AG09319 (cell line): ENCODE measurements at regions not wholly inside any gene's neighbourhood (a gene's known extent, or its start where the extent isn't known, plus 50 kb on each side); places are given as distances from the start of the nearest gene placed in this dataset.

Experiments
- DNase-seq: peaks from one replicate; pipeline ENCODE4 v3.0.0-alpha.2; 2010; ENCODE audit warnings: low read depth; ENCODE audit errors: extremely low read depth
- TF ChIP-seq, protein P1 (sequence below): IDR thresholded peaks from 2 replicates; pipeline ENCODE4 v1.5.1; 2011; ENCODE audit warnings: low read depth, mild to moderate bottlenecking, inconsistent platforms, low read length, moderate library complexity

DNA sequence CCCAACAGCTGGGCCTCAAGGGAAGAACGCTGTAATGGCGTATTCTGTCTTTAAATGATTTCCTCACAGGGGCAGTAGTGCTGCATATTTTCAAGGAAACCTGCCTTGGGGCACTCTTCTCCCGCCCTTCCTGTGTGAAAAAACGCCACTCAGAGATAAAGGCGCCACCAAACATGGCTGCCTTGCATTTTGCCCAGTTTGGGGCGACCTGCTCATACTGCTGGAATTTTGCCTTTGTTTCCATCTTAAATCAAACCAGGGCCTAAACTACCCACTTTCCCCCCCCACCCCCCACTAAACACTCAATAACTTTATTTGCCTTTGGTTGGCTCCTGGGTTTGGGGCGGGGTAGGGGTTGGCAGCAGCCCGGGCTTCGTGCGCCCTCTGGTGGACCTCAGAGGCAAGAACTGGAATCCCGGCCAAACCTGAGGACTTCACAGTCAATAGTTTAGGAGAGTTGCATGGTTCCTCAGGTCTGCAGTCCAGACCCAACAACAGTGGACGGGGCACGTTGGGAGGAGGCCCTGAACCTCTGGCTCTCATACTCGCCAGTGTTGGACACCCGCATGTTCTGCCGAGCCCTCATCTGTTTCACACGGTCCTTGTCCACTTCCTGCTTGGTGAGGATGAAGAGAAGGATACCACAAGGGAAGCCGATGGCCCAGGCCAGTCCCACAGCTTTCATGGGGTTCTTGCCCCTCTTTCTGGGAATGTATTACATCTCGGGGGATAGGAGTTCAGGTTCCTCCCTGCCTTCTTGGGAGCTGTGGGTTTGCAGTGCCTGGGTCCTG, 220.1 kb upstream of the STK26 start:
- TF ChIP-seq, protein P1, sequence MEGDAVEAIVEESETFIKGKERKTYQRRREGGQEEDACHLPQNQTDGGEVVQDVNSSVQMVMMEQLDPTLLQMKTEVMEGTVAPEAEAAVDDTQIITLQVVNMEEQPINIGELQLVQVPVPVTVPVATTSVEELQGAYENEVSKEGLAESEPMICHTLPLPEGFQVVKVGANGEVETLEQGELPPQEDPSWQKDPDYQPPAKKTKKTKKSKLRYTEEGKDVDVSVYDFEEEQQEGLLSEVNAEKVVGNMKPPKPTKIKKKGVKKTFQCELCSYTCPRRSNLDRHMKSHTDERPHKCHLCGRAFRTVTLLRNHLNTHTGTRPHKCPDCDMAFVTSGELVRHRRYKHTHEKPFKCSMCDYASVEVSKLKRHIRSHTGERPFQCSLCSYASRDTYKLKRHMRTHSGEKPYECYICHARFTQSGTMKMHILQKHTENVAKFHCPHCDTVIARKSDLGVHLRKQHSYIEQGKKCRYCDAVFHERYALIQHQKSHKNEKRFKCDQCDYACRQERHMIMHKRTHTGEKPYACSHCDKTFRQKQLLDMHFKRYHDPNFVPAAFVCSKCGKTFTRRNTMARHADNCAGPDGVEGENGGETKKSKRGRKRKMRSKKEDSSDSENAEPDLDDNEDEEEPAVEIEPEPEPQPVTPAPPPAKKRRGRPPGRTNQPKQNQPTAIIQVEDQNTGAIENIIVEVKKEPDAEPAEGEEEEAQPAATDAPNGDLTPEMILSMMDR: peak; percentile 70
- DNase-seq: peak; percentile 37

DNA sequence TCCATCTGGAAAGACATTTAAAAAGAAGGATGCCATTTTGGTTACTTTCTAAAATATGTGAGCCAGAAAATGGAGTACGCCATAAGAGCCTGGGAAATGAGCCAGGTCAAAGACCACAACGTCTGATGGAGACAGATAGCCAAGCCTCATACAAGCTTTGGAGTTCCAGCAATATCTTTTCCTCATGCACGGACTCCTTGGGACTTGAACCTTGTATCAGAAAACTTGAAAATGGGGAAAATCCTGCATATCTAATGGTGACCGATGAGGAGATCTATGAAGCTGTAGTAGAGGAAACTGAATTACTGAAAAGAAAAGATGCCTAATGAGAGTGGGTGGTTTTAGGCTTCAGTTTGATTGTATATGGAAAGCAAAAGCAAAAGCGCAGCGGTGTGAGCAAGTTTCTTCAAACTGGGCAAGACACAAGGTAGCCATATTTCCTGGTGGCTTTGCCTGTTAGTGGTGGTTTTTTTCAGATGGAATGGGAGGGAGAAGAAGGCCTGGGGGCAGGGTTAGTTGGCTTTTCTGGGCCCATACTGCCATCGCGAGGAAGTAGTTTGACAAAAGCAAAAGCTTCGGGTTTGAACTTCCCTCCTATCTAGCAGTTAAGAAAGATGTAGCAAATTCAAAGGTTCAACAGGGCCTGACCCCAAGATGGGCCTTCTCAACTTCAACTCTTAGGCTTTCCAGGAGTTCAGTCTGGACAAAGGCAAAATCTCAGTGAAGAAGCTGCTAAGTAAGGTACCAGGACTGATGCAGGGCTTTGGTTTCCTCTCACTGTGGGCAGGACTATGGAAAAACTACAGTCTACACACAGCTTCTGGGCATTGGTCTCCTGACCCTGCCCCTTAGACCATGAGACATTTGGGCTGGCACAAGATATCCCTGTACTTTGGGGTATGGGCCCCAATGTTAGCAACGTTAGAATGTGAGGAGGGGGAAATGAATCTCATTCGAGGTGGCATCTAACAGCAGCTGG, 210.0 kb upstream of the STK26 start:
- peak; percentile 80 for DNase-seq
- TF ChIP-seq, protein P1: peak; percentile 42

DNA sequence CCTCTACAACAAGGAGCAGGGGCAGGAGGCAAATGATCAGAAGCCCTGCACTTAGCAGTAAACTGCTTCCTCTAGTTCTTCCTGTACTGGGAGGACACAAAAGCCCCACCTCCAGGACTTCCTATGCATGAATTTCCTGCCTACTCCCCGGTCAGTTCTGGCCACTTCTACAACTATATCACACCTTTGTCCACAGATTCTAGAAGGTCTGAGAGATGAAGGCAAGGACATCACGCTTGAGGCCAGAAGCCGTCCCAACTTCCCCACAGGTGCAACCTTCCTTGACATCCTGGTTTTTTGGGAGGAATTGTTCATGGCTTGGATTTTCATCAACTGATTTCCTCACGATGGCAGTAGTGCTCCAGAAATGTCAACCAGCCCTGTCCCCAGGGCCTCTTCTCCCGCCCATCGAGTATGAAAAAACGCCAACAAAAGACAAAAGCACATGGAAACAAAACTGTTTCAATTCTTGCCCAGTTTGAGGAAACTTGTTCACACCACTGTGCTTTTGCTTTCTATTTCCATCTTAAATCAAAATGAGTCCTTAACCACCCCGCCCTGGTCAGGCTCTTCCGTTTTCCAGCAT, 206.5 kb upstream of the STK26 start:
- peak; percentile 74 for DNase-seq
- TF ChIP-seq, protein P1: peak; percentile 35

DNA sequence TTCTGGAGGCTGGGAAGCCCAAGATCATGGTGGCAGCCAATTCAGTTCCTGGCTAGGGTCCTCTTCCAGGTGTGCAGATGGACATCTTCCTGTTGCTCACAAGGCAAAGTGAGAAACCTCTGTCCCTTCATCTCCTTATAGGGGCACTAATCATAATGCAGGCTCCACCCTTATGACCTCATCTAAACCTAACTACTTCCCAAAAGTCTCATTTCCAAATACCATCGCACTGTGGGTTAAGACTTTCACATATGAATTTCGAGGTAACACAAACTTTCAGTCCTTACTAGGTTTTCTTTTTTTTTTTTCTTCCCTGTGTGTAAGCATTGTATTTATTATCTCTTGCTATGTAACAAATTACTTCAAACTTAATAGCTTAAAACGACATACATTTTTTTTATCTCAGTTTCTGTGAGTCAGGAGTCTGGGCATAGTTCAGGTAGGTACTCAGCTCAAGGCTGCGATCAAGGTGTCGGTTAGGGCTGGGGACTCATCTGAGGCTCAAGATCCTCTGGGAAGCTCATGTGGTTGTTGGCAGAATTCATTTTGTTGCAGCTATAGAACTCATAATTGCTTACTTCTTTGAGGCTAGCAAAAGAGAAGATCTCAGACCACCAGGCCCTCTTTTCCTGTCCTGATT, 204.7 kb upstream of the STK26 start:
- DNase-seq: no peak
- TF ChIP-seq, protein P1: no peak

DNA sequence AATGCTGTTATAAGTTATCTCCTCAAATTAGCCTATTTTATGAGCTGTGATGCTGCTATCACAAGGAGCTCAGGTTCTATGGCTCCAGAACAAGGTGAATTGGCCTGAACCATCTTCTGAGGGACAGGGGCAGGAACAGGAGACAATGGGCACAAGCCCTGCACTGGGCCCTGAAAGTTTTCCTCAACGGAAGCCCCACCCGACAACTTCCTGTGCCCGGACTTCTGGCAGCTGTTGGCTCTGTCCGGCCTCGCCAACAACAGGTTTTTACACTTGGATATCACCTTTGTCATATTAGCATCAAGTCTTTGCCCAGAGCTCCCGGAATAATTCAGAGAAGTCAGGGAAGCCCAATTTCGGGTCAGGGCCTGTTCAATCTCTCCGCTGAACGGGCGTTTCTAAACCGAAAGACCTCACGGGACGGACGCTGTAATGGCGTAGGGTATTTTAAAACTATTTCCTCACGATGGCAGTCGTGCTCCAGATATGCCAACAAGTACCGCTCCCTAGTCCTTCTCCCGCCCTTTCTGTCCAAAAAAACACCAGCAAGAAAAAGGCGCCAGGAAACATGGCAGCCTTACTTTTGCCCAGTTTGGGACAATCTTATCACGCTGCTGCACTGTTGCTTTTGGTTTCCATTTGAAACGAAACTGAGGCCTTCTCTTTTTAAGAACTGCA, 201.0 kb upstream of the STK26 start:
- DNase-seq: peak; percentile 75
- TF ChIP-seq, protein P1: peak; percentile 13; the same call in 1 of the 2 replicates

DNA sequence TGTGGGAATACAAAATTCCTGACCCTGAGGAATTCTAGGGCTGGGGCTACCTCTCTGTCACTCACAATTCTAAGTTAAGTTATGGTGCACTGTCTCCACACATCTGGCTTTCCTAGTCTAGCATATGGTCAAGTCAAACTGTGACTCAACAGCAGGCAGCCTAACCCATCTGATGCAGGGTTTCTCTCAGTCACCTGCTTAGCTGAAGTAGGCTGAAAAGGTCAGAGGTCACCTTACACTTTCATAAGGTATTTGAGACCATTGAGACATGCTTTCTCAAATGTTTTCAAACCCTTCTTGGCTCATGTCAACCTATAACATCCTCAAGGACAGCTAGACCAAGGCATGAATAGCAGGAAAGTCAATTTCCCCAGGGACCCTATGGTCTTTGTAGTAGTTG, 196.5 kb upstream of the STK26 start:
- no peak for DNase-seq
- TF ChIP-seq, protein P1: no peak
